SK-N-SH treated with all-trans-retinoic acid at 6 μM for 48 hours (cell line): ENCODE measurements at regions not wholly inside any gene's neighbourhood (a gene's known extent, or its start where the extent isn't known, plus 50 kb on each side); places are given as distances from the start of the nearest gene placed in this dataset.

Source experiments
- ATAC-seq: fragments of 200-7000 bp; cut with Tn5 transposase; 3 replicates; pipeline ENCODE4 v1.9.1; 2020; ENCODE audit warnings: mild to moderate bottlenecking, moderate library complexity
- BACH2 ChIP-seq: fragments of 250-450 bp; sonication (Bioruptor Pico); IDR thresholded peaks from 2 replicates; pipeline ENCODE4 v1.9.0; 2021; ENCODE audit warnings: mild to moderate bottlenecking, borderline replicate concordance
- CREB5 ChIP-seq: fragments of 250-450 bp; sonication (Bioruptor Pico); IDR thresholded peaks from 2 replicates; pipeline ENCODE4 v1.5.1; 2020; ENCODE audit warnings: low read depth, mild to moderate bottlenecking, moderate library complexity
- CSDC2 ChIP-seq: fragments of 250-450 bp; sonication (Bioruptor Pico); IDR thresholded peaks from 2 replicates; pipeline ENCODE4 v1.5.0; 2020; ENCODE audit warnings: mild to moderate bottlenecking, moderate library complexity
- CSRNP3 ChIP-seq: fragments of 250-450 bp; sonication (Bioruptor Pico); IDR thresholded peaks from 2 replicates; pipeline ENCODE4 v1.5.1; 2021; ENCODE audit warnings: mild to moderate bottlenecking, moderate library complexity
- ESRRG ChIP-seq: fragments of 250-450 bp; sonication (Bioruptor Pico); IDR thresholded peaks from 2 replicates; pipeline ENCODE4 v1.6.1; 2021; ENCODE audit warnings: mild to moderate bottlenecking
- GLIS3 ChIP-seq: fragments of 250-450 bp; sonication (Bioruptor Pico); IDR thresholded peaks from 2 replicates; pipeline ENCODE4 v1.5.0; 2020; ENCODE audit warnings: mild to moderate bottlenecking, moderate library complexity
- ISL1 ChIP-seq: fragments of 250-450 bp; sonication (Bioruptor Pico); IDR thresholded peaks from 2 replicates; pipeline ENCODE4 v2.1.2; 2022; ENCODE audit warnings: mild to moderate bottlenecking, moderate library complexity
- OSR1 ChIP-seq: fragments of 250-450 bp; sonication (Bioruptor Pico); IDR thresholded peaks from 2 replicates; pipeline ENCODE4 v1.8.0; 2022; ENCODE audit warnings: moderate library complexity, mild to moderate bottlenecking, inconsistent platforms
- RARB ChIP-seq: fragments of 250-450 bp; sonication (Bioruptor Pico); IDR thresholded peaks from 2 replicates; pipeline ENCODE4 v1.8.0; 2021; ENCODE audit warnings: mild to moderate bottlenecking, moderate library complexity
- SNAI2 ChIP-seq: fragments of 250-450 bp; sonication (Bioruptor Pico); IDR thresholded peaks from 2 replicates; pipeline ENCODE4 v1.5.0; 2020; ENCODE audit warnings: mild to moderate bottlenecking, moderate library complexity
- TCF4 ChIP-seq: fragments of 250-450 bp; sonication (Bioruptor Pico); IDR thresholded peaks from 2 replicates; pipeline ENCODE4 v1.8.0; 2021; ENCODE audit warnings: mild to moderate bottlenecking, moderate library complexity, borderline replicate concordance
- TOX ChIP-seq: fragments of 250-450 bp; sonication (Bioruptor Pico); IDR thresholded peaks from 2 replicates; pipeline ENCODE4 v1.8.0; 2021; ENCODE audit warnings: mild to moderate bottlenecking, moderate library complexity, borderline replicate concordance
- ZC3H10 ChIP-seq: fragments of 250-450 bp; sonication (Bioruptor Pico); IDR thresholded peaks from 2 replicates; pipeline ENCODE4 v1.5.1; 2021; ENCODE audit warnings: mild to moderate bottlenecking, moderate library complexity
- ZFP30 ChIP-seq: fragments of 450-650 bp; formaldehyde crosslinking; IDR thresholded peaks from 2 replicates; pipeline ENCODE4 v1.5.0; 2022; ENCODE audit warnings: mild to moderate bottlenecking, moderate library complexity
- ZNF565 ChIP-seq: fragments of 450-650 bp; formaldehyde crosslinking; conservative IDR thresholded peaks from 2 replicates; pipeline ENCODE4 v1.5.0; 2020; ENCODE audit warnings: low read depth, mild to moderate bottlenecking, moderate library complexity
- ZNF70 ChIP-seq: fragments of 450-650 bp; formaldehyde crosslinking; IDR thresholded peaks from 2 replicates; pipeline ENCODE4 v1.5.0; 2020; ENCODE audit warnings: mild to moderate bottlenecking, moderate library complexity
- ZNF8 ChIP-seq: fragments of 450-650 bp; formaldehyde crosslinking; IDR thresholded peaks from 2 replicates; pipeline ENCODE4 v1.5.0; 2020; ENCODE audit warnings: mild to moderate bottlenecking, moderate library complexity
- TF ChIP-seq, protein P1 (sequence below): fragments of 250-450 bp; sonication (Bioruptor Pico); IDR thresholded peaks from 2 replicates; pipeline ENCODE4 v1.8.0; 2021; ENCODE audit warnings: low read depth, mild to moderate bottlenecking, moderate library complexity, borderline replicate concordance
- TF ChIP-seq, protein P2 (sequence below): fragments of 250-450 bp; sonication (Bioruptor Pico); IDR thresholded peaks from 2 replicates; pipeline ENCODE4 v1.5.0; 2020; ENCODE audit warnings: mild to moderate bottlenecking, moderate library complexity

DNA sequence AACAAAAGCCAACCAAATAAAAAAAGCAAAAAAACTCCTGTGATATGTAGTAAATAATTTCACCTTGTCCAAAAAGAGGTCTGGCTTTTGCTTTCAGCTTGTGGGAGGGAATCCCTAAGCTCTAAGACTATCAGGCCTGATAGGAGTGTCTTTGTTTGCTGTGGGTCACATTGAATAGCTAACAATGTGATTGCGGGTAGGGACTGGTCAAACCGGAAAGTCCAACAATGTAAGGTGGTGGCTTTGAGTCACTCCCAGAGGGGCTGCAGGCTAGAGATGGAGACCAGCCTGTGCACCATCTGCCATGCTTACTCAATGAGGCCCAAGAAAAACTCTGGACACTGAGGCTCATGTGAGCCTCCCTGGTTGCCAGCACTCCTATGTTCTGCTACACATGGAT, 192.9 kb downstream of the TFCP2L1 start:
- ATAC-seq, result no peak
- TF ChIP-seq ESRRG (CRISPR knock-in tag) (no peak), GLIS3 (CRISPR knock-in tag) (no peak), ZFP30 (CRISPR knock-in tag) (no peak), TOX (CRISPR knock-in tag) (no peak)
- TF ChIP-seq, protein P1, sequence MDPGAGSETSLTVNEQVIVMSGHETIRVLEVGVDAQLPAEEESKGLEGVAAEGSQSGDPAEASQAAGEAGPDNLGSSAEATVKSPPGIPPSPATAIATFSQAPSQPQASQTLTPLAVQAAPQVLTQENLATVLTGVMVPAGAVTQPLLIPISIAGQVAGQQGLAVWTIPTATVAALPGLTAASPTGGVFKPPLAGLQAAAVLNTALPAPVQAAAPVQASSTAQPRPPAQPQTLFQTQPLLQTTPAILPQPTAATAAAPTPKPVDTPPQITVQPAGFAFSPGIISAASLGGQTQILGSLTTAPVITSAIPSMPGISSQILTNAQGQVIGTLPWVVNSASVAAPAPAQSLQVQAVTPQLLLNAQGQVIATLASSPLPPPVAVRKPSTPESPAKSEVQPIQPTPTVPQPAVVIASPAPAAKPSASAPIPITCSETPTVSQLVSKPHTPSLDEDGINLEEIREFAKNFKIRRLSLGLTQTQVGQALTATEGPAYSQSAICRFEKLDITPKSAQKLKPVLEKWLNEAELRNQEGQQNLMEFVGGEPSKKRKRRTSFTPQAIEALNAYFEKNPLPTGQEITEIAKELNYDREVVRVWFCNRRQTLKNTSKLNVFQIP, result no peak
- TF ChIP-seq, all 23 proteins: peak for 0

DNA sequence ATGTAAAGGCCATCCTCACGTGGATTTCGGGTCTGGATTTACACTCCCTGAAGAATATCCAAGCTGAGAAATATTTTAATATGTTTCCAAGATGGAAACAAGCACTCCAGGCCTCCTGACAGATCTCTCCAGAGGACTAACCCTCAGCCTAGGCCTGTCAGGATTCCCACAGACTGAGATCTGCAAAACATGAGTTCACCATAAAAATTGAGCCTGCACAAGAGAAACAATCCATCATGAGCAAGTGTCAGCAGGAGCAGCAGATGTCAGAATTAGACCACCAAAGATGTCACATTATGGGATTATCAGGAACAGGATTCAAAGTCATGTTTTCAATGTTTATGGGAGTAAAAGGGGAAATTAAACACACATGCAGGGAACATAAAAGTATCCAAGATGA, 191.3 kb downstream of the TFCP2L1 start:
- TF ChIP-seq CSRNP3 (CRISPR knock-in tag) (no peak), ISL1 (CRISPR knock-in tag) (no peak), OSR1 (CRISPR knock-in tag) (no peak), CREB5 (CRISPR knock-in tag) (no peak), ZFP30 (CRISPR knock-in tag) (no peak), ZNF8 (no peak), BACH2 (no peak), ESRRG (CRISPR knock-in tag) (no peak), CSDC2 (CRISPR knock-in tag) (no peak)
- TF ChIP-seq, protein P2, sequence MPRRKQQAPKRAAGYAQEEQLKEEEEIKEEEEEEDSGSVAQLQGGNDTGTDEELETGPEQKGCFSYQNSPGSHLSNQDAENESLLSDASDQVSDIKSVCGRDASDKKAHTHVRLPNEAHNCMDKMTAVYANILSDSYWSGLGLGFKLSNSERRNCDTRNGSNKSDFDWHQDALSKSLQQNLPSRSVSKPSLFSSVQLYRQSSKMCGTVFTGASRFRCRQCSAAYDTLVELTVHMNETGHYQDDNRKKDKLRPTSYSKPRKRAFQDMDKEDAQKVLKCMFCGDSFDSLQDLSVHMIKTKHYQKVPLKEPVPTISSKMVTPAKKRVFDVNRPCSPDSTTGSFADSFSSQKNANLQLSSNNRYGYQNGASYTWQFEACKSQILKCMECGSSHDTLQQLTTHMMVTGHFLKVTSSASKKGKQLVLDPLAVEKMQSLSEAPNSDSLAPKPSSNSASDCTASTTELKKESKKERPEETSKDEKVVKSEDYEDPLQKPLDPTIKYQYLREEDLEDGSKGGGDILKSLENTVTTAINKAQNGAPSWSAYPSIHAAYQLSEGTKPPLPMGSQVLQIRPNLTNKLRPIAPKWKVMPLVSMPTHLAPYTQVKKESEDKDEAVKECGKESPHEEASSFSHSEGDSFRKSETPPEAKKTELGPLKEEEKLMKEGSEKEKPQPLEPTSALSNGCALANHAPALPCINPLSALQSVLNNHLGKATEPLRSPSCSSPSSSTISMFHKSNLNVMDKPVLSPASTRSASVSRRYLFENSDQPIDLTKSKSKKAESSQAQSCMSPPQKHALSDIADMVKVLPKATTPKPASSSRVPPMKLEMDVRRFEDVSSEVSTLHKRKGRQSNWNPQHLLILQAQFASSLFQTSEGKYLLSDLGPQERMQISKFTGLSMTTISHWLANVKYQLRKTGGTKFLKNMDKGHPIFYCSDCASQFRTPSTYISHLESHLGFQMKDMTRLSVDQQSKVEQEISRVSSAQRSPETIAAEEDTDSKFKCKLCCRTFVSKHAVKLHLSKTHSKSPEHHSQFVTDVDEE (CRISPR knock-in tag), result no peak
- ATAC-seq, result no peak

- TF ChIP-seq ISL1 (CRISPR knock-in tag) (0 out of 2 replicates have a peak, but pooled peaks have one; percentile 13), RARB (CRISPR knock-in tag) (no peak), ZNF70 (CRISPR knock-in tag) (no peak), ESRRG (CRISPR knock-in tag) (no peak)
- peak; percentile 53; the same call in 2 of the 3 replicates for ATAC-seq
Measured at GRCh38 chr2:121094101-121094500, 190.9 kb downstream of the TFCP2L1 start.

GRCh38 chr2:121094845-121095244, 190.2 kb downstream of the TFCP2L1 start:
- TF ChIP-seq OSR1 (CRISPR knock-in tag) (no peak), TCF4 (no peak), SNAI2 (CRISPR knock-in tag) (no peak), RARB (CRISPR knock-in tag) (no peak)
- ATAC-seq, result no peak

GRCh38 chr2:121095257-121096080, 189.5 kb downstream of the TFCP2L1 start:
- TF ChIP-seq BACH2 (no peak), ZC3H10 (CRISPR knock-in tag) (no peak)
- peak; percentile 90 for ATAC-seq

GRCh38 chr2:121096611-121097010, 188.4 kb downstream of the TFCP2L1 start:
- no peak for ATAC-seq
- TF ChIP-seq GLIS3 (CRISPR knock-in tag) (no peak), ZNF565 (CRISPR knock-in tag) (no peak), RARB (CRISPR knock-in tag) (no peak), ZFP30 (CRISPR knock-in tag) (no peak), SNAI2 (CRISPR knock-in tag) (no peak), CSRNP3 (CRISPR knock-in tag) (no peak)
- TF ChIP-seq, protein P2 (CRISPR knock-in tag), result no peak
